ENCODE measurements at regions not wholly inside any gene's neighbourhood (a gene's known extent, or its start where the extent isn't known, plus 50 kb on each side); places are given as distances from the start of the nearest gene placed in this dataset.

DNA sequence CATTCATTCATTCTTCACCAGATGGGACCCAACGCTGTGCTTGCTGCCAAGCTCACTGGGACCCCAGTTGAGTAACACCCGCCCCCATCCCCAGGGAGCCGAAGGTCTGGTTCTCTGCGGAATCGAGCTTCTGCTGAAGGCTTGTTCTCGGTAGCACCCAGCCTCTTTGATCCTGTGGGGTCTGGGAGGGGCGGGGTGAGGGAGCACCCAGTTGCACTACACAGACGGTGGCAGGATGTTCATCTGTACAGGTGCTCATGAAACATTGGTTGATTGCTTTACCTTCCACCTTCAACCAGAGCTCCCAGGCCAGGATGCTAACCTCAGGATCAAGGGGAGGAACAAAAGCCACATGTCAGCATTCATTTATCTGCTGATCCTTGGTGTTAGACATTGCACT lies 77.7 kb upstream of the RGMA start:
- TF ChIP-seq, protein P1, sequence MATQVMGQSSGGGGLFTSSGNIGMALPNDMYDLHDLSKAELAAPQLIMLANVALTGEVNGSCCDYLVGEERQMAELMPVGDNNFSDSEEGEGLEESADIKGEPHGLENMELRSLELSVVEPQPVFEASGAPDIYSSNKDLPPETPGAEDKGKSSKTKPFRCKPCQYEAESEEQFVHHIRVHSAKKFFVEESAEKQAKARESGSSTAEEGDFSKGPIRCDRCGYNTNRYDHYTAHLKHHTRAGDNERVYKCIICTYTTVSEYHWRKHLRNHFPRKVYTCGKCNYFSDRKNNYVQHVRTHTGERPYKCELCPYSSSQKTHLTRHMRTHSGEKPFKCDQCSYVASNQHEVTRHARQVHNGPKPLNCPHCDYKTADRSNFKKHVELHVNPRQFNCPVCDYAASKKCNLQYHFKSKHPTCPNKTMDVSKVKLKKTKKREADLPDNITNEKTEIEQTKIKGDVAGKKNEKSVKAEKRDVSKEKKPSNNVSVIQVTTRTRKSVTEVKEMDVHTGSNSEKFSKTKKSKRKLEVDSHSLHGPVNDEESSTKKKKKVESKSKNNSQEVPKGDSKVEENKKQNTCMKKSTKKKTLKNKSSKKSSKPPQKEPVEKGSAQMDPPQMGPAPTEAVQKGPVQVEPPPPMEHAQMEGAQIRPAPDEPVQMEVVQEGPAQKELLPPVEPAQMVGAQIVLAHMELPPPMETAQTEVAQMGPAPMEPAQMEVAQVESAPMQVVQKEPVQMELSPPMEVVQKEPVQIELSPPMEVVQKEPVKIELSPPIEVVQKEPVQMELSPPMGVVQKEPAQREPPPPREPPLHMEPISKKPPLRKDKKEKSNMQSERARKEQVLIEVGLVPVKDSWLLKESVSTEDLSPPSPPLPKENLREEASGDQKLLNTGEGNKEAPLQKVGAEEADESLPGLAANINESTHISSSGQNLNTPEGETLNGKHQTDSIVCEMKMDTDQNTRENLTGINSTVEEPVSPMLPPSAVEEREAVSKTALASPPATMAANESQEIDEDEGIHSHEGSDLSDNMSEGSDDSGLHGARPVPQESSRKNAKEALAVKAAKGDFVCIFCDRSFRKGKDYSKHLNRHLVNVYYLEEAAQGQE (IDR thresholded peaks at IDR 0.05; ENCODE audit: low read depth, low read length) = no peak
- TF ChIP-seq, protein P2, sequence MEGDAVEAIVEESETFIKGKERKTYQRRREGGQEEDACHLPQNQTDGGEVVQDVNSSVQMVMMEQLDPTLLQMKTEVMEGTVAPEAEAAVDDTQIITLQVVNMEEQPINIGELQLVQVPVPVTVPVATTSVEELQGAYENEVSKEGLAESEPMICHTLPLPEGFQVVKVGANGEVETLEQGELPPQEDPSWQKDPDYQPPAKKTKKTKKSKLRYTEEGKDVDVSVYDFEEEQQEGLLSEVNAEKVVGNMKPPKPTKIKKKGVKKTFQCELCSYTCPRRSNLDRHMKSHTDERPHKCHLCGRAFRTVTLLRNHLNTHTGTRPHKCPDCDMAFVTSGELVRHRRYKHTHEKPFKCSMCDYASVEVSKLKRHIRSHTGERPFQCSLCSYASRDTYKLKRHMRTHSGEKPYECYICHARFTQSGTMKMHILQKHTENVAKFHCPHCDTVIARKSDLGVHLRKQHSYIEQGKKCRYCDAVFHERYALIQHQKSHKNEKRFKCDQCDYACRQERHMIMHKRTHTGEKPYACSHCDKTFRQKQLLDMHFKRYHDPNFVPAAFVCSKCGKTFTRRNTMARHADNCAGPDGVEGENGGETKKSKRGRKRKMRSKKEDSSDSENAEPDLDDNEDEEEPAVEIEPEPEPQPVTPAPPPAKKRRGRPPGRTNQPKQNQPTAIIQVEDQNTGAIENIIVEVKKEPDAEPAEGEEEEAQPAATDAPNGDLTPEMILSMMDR (IDR thresholded peaks at IDR 0.05 in 2 of 3, conservative IDR thresholded peaks at IDR 0.05 in 1 of 3; ENCODE audit: control insufficient read depth in 2 of 3, extremely low read depth in 1 of 3, insufficient read depth in 1 of 3, low read depth in 3 of 3, low read length in 3 of 3) = no peak
- no peak for TF ChIP-seq CREM (IDR thresholded peaks at IDR 0.05; ENCODE audit: low read depth)
- no peak for TF ChIP-seq CHD2 (IDR thresholded peaks at IDR 0.05; ENCODE audit: borderline replicate concordance, low read depth, low read length)
- TF ChIP-seq ZZZ3 (IDR thresholded peaks at IDR 0.05; ENCODE audit: control insufficient read depth, insufficient read length, low read depth) = no peak
- no peak for TF ChIP-seq CEBPB (IDR thresholded peaks at IDR 0.05; ENCODE audit: borderline replicate concordance in 1 of 2, low read depth in 2 of 2, low read length in 2 of 2)
- TF ChIP-seq, protein P3, sequence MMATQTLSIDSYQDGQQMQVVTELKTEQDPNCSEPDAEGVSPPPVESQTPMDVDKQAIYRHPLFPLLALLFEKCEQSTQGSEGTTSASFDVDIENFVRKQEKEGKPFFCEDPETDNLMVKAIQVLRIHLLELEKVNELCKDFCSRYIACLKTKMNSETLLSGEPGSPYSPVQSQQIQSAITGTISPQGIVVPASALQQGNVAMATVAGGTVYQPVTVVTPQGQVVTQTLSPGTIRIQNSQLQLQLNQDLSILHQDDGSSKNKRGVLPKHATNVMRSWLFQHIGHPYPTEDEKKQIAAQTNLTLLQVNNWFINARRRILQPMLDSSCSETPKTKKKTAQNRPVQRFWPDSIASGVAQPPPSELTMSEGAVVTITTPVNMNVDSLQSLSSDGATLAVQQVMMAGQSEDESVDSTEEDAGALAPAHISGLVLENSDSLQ (IDR thresholded peaks at IDR 0.05) = no peak
- no peak for TF ChIP-seq POLR2AphosphoS5 (IDR thresholded peaks at IDR 0.05; ENCODE audit: low read length)
- no peak for TF ChIP-seq RAD21 (IDR thresholded peaks at IDR 0.05; ENCODE audit: insufficient read depth, low read depth, low read length)
- no peak for TF ChIP-seq NR2C1 (IDR thresholded peaks at IDR 0.05)
- no peak for TF ChIP-seq EP300 (IDR thresholded peaks at IDR 0.05; ENCODE audit: borderline replicate concordance in 1 of 2, control insufficient read depth in 1 of 2, low read depth in 2 of 2, low read length in 2 of 2)
- TF ChIP-seq, protein P4, sequence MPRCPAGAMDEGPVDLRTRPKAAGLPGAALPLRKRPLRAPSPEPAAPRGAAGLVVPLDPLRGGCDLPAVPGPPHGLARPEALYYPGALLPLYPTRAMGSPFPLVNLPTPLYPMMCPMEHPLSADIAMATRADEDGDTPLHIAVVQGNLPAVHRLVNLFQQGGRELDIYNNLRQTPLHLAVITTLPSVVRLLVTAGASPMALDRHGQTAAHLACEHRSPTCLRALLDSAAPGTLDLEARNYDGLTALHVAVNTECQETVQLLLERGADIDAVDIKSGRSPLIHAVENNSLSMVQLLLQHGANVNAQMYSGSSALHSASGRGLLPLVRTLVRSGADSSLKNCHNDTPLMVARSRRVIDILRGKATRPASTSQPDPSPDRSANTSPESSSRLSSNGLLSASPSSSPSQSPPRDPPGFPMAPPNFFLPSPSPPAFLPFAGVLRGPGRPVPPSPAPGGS (IDR thresholded peaks at IDR 0.05; ENCODE audit: borderline replicate concordance, insufficient read depth, low read depth, low read length, poor library complexity, severe bottlenecking) = no peak
- TF ChIP-seq SMAD1 (IDR thresholded peaks at IDR 0.05; ENCODE audit: low read depth, partially characterized antibody) = no peak

All from GM12878 (cell line).